COR-L47 (cell line): ENCODE measurements at regions not wholly inside any gene's neighbourhood (a gene's known extent, or its start where the extent isn't known, plus 50 kb on each side); places are given as distances from the start of the nearest gene placed in this dataset.
"Not testable (repeated sequence)": the region's sequence is repeated elsewhere in the genome, so short reads cannot be mapped to it uniquely, and the experiment has no call there.

ENCODE experiments used
- DNase-seq: peaks from one replicate; lab custom pipeline; 2025; lab: John Stamatoyannopoulos, UW

DNA sequence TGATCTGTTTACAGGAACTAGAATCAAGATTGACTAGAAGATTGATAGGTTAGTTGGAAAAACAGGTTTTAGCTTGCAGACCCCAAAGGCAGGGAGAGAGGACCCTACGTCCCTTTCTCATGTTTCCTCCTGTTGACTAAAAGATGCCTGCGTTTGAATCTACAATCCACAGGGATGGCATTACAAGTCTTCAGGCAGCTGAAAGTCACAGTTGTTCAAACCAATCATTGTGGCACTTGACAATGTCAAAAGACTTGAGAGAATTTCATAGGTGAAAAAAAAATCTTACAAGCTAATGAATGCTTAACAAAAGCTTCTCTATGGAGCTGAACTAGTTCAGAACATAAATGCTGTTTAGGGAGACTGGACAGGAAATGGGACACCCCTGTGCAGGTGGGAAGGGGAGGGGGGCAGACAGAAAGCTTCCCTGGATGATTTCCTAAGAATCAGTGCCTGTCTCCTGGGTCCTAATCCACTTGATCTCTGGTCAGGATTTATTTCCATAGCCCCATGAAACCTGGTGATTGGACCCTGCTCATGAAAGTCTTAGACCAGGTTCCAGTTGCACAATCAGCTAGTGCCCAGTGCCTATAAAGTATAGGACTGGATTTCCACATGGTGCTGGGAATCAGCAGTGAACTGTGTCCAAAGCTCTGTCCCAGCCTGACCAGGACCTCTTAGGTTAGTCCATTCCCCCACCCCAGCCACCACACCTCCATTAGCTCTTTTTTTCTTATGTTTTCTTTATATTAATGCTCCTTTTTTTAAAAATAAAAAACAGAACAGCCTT is 91.6 kb upstream of the BCAR3 start:
- no peak for DNase-seq

DNA sequence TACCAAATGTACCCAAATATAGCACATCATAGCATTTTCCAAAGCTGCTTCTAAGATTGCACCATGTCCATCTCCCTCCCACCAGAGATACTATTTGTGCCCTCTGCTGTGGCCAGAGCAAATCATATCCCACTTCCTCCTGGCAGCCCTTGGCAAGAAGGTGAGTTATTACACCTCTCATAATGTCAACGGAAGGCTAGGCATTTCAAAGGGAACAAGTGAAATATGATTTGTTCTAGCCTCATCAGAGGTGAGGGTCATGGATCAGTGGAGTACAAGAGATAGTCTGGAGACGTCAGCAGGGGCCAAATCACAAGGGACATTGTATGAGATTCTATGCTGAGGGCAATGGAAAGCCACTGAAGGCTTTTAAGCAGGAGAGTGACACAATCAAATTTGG is 90.2 kb upstream of the BCAR3 start:
- no peak for DNase-seq

DNA sequence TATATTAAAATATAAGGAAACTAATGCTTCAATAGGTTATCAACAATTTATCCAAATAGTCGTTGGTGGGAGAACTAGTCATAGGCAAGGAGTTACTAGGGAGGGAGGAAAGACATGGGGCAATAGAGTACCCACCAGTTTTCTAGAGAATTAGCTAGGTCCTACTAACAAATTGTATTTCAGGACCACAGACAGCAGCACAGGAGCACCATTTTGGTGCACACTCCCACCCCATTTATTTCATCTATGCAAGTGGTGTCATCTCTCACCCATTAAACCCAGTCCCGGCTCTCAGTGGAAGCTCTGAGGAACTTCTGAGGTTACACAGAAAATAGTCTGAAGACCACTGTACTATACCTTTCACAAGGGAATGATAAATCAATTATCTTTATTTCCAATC is 89.0 kb upstream of the BCAR3 start:
- no peak for DNase-seq

- DNase-seq = no peak
Measured at GRCh38 chr1:93769777-93770176, 88.1 kb upstream of the BCAR3 start.

DNA sequence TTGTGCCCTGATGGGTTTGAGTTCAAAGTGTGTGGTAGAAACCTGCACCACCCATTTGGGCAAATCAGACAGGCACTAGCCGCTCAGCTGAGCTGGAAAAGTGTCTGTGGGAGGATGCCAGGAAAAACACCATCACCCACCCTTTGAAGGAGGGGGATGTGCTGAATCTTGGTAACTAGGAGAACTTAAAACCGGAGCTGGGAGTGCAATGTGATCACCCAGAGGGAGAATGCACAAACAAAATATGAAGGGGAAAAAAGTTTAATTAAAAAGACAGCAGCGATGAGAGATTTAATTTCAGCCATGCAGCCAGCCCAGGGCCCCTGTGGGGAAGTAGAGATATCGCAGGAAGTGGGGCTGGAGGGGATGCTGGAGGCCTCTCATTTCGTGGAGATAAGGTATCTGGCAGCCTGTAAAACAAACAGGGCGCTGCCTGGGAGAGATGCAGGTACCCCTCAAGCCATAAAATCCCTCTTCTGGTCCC is 86.8 kb upstream of the BCAR3 start:
- no peak for DNase-seq

GRCh38 chr1:93766451-93766850 is 84.8 kb upstream of the BCAR3 start:
- DNase-seq = no peak

DNA sequence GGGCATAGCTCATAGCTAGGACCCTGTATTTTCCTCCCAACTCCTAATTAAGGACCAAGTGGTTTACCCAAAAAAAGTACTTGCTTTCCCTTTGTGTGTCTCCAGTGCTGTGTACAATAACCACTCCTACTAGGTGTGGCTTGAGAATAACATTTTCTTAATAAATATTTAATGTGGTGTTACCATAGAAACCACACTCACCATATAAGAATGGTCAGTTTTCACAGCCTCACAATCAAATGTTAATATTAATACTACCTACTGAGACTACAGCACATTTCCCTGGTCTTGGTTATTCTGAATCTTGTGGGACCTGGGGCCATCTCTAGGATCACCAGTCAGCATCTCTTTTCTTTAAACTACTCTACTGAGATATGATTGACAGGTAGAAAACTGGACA is 83.5 kb upstream of the BCAR3 start:
- no peak for DNase-seq

- no peak for DNase-seq
Measured at GRCh38 chr1:93764366-93764750, 82.7 kb upstream of the BCAR3 start.

- DNase-seq = no peak
Measured at GRCh38 chr1:93763704-93764365, 82.2 kb upstream of the BCAR3 start.

DNA sequence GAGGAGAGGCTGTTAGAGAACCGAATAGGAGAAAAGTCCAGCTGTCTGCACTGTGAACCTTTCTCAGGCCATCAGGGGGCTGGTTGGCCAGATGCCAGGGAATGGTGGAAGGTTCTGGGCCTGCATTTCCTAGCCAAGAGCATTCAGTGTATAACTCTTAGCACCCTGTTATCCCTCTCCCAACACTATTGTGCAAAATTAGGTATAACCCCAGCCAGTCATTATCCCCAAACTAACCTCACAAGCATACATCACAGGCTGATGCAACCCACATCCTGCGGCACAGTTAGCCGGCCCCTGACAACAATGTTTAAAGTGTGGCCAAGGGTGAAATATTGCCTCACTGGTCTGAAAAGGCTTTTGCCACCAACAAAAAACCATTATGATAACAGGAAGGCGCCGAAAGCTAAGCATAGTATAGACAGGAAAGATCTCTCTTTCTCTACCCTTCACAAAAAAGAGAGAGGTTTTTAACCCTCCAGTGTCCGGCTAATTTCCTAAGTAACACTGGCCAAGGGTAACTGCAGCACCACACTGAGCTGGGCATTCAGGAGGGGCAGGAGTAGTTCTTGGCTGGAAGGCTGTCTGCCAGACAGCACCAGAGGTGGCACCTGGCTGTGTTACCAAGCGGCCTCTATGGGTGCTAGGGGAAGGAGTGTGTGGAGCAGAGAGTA is 77.3 kb upstream of the BCAR3 start:
- DNase-seq = no peak

DNA sequence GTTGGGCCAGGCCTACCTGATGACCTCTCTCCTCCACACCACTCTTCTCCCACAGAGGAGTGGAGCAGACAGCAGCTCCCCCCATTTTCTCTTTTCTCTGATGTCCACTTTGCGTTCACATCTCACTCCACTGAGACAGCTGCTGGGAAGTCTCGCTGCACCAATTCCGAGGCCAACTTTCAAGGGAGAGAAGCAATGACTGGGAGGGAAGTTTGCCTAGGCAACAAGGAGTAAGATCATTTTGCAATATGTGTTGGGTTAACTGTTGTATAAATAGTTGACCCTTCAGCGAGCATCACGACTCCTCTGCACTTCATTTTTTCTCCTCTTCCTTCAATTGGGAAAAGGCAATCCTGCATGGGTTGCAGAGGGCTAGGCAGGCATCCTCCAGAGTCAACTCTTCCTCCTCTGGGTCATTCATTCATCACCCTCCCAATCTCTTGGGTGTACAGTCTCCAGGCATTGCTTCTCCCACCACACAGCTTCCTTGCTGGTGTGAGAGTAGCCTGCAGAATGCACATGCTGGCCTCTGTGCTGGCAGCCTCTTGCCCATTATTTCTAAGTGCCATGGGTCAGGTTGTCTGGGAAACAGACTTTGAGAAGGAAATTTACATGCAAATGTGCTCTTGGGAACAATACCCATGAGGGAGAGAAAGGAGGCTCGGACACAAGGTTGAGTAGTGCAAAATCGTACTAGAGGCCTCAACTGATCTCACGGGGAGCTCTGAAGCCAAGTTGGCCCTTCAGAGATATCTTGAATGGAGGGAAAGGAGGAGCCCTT is 75.8 kb upstream of the BCAR3 start:
- no peak for DNase-seq

GRCh38 chr1:93756657-93757056 is 75.0 kb upstream of the BCAR3 start:
- no peak for DNase-seq

- not testable (repeated sequence) for DNase-seq
Measured at GRCh38 chr1:93755251-93755715, 73.6 kb upstream of the BCAR3 start.

- no peak for DNase-seq
Measured at GRCh38 chr1:93753791-93754763, 72.4 kb upstream of the BCAR3 start.

- DNase-seq = no peak
Measured at GRCh38 chr1:93751377-93752250, 70.0 kb upstream of the BCAR3 start.

GRCh38 chr1:93750955-93751354 is 69.3 kb upstream of the BCAR3 start:
- DNase-seq = no peak

DNA sequence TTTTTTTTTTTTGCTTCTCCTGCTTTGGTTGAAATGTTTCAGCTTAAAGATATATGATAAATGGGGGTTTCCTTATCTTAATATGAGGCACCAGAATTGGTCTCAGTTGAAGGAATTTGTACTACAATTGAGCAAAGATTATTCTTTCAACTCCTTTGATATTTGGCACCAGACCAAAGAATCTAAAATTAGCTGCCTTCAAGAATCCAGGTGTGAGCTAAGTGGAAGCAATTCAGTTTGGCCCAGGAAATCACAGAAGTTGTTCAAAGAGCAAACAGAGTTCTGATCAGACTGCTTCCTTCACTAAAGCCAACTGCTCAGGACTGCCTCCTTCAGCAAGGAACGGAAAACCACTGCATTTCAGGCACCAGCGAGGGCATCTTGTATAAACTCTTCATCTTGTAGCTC is 68.3 kb upstream of the BCAR3 start:
- DNase-seq = no peak

DNA sequence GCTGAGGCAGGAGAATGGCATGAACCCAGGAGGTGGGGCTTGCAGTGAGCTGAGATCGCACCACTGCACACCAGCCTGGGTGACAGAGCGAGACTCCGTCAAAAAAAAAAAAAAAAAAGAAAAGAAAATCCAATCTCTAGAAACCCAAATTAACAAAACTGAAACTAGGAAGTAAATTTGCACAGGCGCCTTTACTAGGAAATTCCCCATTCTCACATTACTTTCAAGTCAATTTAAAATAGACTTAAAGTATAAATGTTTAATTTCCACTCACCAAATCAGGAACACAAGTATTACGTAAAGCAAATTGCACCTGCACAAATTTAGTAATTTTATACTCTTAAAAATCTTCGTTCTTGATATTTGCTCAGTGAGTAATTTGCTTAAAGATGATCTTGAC is 67.8 kb upstream of the BCAR3 start:
- no peak for DNase-seq

GRCh38 chr1:93746021-93746812 is 64.6 kb upstream of the BCAR3 start:
- DNase-seq = no peak
